ENCODE measurements at regions not wholly inside any gene's neighbourhood (a gene's known extent, or its start where the extent isn't known, plus 50 kb on each side); places are given as distances from the start of the nearest gene placed in this dataset.
"Not testable (repeated sequence)": the region's sequence is repeated elsewhere in the genome, so short reads cannot be mapped to it uniquely, and the experiment has no call there.

GRCh38 chr12:118541071-118541470, 164.7 kb downstream of the SUDS3 start:
- DNase-seq: no peak

GRCh38 chr12:118541934-118542333, 165.6 kb downstream of the SUDS3 start:
- DNase-seq: no peak

DNA sequence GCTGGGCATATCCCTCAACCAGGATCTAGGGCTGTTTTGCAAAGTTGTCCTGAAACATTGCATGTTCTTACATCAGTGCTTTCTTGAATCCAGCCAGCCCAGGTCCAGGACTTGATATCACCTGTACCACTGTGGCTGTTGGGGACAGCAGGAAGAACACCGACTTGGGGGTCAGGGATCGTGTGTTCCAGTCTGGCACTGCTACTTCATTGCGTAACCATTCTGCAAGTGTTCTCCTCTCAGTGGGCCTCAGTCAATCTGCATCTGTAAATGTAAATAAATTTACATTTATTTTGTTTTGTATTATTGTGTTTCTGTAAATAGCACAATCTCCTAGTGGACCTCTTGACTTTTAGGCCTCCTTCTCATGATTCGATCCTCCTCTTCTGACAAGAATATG, 167.3 kb downstream of the SUDS3 start:
- no peak for DNase-seq

DNA sequence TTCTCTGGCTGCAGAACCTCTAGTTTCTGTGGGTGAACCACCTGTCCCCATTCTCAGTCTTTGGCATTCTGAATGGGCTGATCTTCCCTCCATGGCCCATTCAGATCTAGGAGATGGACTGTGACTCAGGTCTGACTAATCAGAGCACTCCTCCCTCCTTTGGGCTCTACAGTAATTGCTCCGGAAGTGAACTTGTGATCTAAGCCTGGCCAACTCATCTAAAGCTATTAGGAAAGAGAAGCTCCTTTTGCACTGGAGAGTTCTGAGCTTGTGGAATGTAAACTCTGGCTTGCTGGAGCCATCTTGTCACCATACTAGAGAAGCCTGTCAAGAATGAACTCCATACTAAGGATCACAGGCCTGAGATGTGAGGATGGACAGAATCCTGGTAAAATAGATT, 168.2 kb downstream of the SUDS3 start:
- no peak for DNase-seq

DNA sequence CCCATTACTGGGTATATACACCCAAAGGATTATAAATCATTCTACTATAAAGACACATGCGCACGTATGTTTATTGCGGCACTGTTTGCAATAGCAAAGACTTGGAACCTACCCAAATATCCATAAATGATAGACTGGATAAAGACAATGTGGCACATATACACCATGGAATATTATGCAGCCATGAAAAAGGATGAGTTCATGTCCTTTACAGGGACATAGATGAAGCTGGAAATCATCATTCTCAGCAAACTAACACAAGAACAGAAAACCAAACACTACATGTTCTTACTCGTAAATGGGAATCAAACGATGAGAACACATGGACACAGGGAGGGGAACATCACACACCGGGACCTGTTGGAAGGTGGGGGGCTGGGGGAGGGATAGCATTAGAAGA, 171.3 kb downstream of the SUDS3 start:
- not testable (repeated sequence) for DNase-seq

DNA sequence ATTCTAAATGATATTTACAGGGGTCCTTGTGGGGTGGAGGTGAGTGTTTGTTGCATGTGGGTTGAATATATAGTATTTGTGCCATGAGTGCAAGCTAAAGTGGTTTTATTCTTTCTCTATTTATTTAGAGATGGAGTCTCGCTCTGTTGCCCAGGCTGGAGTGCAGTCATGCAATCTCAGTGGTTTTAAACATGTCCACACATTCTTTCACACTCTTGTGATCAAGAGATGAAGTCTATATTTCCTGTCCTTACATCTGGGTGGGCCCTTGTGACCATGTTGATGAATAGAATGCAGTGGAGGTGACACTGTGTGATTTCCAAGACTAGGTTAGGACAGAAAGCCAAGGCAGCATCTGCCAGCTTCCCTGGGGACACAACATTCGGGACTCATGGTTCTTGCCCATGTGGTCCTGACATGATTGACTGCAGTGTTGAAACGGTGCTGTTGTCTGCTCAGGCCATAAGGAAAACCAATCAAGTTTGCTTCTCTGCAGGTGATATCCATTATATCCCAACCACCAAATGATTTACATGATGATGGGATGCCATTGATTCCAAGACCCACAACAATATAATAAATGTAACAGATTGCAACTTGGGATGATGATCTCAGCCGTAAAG, 172.6 kb downstream of the SUDS3 start:
- no peak for DNase-seq

GRCh38 chr12:118549510-118549980, 173.2 kb downstream of the SUDS3 start:
- no peak for DNase-seq

DNA sequence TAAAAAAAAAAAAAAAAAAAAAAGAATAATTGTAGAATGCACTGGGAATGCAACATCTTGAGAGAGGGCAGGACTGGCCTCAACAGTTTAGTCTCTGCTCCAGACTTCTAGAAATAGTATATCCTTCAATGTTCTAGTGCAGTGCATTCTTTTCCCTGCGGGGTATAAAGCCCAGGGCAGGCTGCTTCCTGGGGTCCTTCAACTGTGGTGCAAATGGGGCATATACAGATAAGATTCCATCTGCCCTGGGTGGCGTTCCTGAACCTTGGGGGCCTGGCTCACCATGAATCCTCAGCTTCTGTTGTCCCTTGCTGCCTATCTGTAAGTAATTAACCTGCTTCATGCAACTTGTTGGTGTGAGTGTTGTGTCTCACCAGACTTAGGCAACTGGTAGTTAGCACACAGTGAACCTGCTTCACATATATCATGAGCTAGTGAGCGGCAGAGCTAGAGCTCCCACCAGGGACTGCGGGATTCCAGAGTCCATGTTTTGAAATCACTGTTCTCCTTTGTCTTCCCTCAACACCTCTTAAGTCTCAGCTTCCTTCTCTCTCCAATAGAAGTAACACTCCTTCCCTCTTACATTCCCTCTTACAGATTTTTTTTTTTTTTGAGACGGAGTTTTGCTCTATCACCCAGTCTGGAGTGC, 177.6 kb downstream of the SUDS3 start:
- DNase-seq: no peak

DNA sequence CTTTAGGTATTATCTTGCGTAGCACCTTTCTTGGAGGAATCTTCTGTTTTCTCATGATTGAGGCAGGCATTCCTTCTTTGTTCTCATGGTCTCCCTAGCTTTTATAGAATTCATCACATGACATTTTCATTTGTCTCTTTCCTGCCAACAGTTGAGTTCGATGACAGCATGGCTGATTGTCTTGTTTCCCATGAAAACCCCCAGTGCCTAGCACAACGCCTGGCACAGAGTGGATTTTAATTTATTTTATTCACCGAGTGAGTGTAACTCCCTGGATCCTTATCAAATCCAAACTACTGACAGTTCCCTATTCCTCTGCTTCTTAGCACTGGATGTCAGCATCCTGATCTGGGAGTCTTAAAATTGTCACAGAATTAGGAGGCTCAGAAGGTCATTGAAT, 182.6 kb downstream of the SUDS3 start:
- no peak for DNase-seq

DNA sequence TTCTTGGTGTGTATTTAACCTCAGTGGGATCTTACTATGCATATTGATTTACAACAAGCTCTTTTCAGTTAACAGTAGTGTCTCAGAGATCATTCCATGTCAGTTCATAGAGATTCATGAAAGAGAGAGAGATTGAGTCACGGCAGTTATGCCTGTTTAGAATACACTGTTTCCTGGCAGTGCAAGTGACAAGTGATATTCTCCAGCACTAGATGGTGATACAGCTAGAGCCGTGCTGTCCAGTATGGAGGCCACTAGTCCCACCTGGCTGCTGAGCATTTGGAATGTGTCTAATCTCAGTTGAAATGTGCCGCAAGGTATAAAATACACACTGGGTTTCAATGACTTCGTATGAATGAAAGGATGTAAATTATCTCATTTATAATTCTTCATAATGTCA, 184.4 kb downstream of the SUDS3 start:
- no peak for DNase-seq

GRCh38 chr12:118571730-118572129, 195.4 kb downstream of the SUDS3 start:
- DNase-seq: no peak

DNA sequence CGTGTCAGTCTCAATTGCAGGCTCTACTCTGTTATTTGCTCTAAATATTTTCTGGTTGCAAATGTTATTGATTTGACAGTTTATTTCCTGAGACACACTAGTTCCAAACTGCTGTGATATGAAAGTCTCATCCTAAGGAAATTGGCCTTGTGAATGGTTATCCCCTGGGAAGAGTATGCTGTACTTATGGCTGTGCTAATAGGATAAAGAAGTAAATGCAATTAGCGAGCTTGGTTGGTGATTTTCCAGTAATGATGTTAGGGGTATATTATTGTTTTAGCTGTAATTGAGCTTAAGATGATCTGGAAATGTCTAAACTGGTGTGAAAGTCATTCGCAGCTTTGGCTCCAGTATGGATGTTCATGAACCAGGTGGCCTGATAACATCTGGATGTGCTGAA, 197.9 kb downstream of the SUDS3 start:
- DNase-seq: no peak

DNA sequence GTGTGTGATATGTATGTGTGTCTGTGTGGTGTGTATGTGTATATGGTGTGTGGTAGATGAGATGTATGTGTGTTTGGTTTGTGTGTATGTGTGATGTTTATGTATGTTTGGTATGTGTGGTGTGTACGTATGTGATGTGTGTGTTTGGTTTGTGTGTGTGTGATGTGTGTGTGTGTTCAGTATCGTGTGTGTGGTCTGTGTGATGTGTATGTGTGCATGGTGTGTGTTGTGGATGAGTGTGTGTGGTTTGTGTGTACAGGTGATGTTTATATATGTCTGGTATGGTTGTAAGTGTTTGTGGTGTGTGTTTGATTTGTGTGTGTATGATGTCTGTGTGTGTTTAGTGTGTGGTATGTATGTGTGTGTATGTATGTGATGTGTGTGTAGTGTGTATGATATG, 199.4 kb downstream of the SUDS3 start:
- no peak for DNase-seq

DNA sequence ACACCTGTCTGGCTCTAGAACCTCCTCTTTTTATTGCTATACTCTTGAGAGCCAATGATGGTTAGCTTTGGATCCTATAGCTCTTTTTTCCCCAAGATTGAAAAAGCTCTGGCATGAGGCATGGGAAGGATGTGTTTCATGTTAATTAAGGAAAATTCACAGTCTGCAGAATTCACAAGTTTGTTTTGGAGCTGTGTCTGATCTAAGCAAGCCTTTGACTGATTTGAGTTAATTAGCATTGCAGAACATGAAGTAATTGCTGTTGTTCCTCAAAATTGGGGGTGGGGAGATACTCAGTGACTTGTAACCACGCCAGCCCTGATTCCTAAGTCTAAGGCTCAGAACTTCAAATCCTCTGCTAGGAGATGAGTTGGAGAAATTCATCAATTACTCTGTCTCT, 205.0 kb downstream of the SUDS3 start:
- DNase-seq: no peak

GRCh38 chr12:118582863-118583262, 206.5 kb downstream of the SUDS3 start:
- no peak for DNase-seq

DNA sequence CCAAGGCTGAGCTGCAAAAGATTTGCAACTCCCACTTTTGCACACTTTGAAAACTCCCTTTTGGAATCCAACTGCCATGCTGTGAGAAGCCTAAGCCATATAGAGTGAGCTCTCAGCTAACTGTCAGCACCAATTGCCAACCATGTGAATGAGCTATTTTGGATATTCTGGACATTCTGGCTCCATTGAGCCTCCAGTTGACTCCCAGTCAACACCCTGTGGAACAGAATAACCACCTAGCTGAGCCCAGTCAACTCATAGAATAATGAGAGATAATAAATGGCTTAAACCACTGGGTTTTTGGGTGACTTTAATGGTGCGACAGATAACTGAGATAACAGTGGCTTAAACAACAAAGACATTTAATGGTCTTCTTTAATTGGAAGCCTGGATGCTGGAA, 210.1 kb downstream of the SUDS3 start:
- no peak for DNase-seq

- no peak for DNase-seq
Observed at GRCh38 chr12:118589162-118589561, 212.8 kb downstream of the SUDS3 start.

GRCh38 chr12:118590406-118591150, 214.2 kb downstream of the SUDS3 start:
- DNase-seq: no peak

GRCh38 chr12:118603610-118604361, 227.4 kb downstream of the SUDS3 start:
- DNase-seq: no peak

GRCh38 chr12:118606690-118607089, 230.3 kb downstream of the SUDS3 start:
- DNase-seq: no peak

GRCh38 chr12:118607831-118608230, 231.5 kb downstream of the SUDS3 start:
- DNase-seq: no peak

DNA sequence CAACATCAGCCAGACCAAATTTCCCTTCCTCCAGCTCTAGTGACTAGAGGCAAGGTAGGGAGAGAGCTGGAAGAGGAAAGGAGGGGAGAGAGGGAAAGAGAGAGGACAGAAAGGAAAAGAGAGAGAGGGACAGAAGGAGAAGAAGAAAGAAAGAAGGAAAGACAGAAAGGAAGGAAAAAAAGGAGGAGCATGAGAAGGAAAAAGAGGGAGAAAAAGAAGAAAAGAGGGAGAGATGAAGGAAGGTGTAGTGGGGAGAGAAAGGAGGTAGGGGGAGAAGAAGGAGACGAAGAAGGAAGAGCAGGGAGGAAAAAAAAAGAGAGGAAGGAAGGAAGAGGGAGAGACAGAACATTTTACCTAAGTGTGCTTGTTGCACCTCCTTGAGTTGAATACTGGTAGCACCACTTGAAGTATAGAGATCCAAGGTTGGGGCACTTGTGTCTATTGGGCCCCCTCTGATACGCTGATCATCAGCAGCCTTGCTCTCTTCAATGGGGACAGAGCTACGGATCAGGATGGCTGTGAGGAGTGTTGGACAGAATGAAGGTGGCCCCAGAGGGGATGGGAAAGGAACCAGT, 232.5 kb downstream of the SUDS3 start:
- DNase-seq: no peak

DNA sequence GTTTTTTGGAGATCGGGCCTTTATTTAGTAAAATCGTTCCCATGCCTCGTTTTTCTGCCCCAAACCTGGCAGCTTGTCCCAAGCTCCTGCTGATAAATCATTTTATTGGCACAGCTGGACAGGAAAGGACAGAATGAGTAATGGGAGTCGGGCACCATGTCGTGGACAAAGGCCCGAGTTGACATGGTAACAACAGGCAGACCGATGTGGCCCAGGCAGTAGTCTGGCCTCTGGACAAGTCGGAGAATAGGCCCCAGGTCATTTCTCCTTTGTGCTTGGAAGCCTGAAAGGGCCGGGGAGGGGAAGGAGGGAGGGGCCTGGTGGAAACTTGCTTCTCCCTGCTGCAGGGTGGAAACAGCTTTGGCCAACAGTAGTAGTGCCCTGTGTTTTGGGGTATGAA, 234.9 kb downstream of the SUDS3 start:
- no peak for DNase-seq
